GM21390 (cell line): ENCODE measurements at regions not wholly inside any gene's neighbourhood (a gene's known extent, or its start where the extent isn't known, plus 50 kb on each side); places are given as distances from the start of the nearest gene placed in this dataset.
"Not testable (repeated sequence)": the region's sequence is repeated elsewhere in the genome, so short reads cannot be mapped to it uniquely, and the experiment has no call there.

Experiments
- ATAC-seq: cut with Tn5 transposase; IDR thresholded peaks from one replicate; pipeline ENCODE4 v1.9.1; 2021; ENCODE audit not compliant: unreplicated experiment

DNA sequence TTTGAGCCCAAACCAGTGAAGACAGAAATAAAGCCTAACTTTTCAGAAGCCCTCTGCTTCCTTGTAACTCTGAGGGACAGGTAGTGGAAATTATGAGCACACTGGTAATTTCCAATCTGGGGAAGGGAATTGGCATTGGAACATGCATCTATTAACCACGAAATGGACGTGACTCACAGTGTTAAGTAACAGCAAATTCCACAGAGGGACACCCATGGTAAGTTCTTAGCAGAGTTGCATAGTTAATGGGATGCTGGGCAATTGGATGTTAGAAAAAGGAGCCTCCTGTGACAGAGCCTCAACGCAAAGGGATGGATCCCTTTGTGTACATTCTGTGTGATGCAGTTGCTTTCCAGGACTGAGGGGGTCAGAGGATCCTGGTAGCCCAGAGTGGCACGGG, 168.6 kb downstream of the SEMA6D start:
- ATAC-seq: no peak

DNA sequence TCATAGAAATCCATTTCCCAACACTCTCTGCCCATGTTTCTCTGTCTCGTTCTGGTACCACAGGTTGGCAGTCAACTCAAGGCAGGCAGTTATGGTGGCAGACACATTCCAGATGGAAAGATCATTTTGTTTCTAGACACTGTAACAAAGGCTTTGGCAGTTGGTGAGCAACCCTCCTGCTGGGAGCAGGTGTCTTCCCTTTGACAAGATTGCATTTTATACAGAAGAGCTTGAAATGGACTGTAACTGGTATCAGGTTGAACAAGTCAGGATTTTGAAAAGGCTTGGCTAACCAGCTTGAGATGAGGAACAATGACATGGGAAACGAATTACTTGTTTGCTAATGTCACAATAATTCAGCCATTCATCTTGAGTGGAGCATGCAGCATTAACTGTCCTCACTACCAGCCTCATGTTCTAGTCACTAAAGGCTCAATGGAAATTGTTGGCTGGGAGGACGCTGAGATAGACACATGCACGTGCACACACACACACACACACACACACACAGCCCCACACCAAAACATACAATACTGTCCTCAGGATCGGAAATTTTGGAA, 170.0 kb downstream of the SEMA6D start:
- ATAC-seq: no peak

DNA sequence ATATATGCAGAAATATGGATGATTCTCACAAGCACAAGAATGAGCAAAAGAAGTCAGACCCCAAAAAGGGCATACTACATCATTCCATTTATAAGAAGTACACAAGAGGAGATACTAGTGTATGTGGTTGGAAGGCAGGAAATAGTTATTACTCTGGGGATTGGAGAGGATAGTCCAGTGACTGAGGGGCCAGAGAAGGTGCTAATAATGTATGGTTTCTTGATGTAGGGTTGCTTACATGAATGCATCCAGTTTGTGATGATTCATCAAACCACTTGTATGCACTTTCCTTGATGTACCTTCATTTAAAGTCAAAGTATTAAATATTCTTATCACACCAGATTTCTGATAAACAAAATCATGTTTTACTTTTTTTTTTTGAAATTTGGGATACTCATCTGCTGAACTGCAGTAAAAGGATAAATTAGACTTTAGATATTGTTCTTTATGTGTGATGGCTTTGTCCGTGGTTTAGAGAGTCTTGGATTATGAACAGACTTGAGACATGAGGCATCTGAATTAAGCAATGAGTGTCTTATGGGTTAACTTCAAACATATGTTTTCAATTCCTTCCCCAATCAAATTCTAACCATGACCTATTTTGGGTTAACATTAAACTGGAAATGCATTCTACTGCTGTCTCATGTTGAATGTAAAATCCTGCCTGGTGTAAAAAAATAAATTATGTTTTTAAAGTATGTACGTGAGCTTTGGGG, 171.2 kb downstream of the SEMA6D start:
- no peak for ATAC-seq

DNA sequence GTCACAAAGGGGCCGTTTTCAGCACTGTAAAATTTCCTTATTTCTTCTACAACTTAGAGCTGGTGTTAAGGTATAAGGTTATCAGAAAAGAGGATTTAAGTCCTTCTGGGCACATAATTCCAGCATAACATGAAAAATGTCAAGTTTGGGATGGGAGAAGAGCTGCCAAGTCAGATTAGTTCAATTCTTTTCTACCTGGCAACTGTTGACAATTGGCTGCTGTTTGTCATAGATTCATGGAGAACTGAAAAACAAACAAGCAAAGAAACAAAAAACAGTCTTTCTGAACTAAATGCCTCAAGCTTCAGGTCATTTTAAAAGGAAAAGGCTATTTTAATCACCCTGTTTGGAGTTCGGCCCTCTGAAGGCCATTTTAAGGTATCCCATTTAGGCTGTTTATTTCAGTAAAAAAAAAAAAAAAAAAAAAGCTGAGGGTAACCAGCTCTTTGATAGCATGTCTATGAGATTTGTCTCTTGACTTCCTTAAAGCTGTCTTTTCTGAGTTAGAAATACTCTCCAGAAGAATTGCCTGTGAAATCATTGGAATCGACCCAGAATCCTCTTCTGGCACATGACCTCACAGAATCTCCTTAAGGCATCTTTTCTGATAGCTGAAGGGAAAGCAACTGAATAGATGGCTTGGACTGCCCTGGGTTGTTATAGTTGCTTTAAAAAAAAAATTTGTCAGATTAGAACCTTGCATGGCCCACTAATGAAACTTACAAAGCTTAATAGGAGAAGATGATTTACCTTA, 173.3 kb downstream of the SEMA6D start:
- no peak for ATAC-seq

DNA sequence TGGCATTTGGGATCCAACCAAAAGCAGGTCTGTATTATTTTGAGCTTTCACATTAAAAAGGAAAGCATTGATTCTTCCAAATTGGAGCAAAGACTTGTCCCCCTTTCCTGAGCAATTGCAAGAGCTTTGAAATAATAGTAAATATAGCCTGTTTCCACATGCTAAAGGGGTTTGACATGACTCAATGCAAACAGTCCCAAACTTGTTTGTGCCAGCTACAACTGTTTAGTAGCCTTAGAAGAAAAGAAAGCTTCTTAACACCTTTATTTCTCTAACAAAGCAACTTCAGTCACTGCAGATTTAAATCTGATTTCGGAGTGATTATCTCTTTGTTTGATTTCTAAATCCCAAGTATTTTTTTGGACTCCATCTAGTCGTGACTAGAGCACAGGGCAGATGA, 180.2 kb downstream of the SEMA6D start:
- no peak for ATAC-seq

DNA sequence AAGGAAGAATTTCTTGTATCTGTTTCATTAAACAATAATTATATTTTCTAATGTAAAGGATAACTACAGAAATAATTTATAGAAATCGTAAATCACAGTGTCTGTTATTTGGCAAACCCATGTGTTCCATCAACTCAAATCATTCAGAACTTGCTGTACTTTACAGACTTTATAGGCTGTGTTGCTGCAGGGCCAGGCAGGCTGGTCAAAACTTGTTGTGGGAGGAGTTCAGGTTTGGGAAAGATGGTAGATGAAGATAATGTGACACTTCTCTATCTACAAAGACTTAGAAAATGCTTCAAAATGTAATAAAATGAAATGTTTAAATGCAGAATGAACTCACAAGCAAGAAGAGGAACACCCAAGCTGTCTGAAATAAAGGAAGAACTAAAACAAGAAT, 183.4 kb downstream of the SEMA6D start:
- ATAC-seq: no peak

GRCh38 chr15:47903368-47903767, 186.1 kb downstream of the SEMA6D start:
- no peak for ATAC-seq

DNA sequence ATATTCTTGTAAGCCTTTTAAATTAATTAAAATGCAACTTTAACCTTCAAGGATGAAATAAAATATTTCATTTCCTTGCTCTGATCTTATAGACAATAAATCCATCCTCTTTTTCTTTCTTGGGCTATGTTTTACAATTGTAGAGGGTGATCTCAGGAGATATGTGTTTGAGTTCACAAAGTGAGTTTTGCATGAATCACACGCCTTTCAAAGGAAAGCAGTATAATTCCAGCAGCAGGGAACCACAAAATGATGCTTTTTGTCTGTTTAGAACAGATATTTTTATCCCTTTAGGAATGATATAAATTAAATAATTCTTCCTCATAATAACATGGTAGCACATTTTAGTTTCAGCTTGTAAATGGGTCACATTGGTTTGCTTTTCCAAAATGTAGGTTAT, 191.2 kb downstream of the SEMA6D start:
- ATAC-seq: no peak

DNA sequence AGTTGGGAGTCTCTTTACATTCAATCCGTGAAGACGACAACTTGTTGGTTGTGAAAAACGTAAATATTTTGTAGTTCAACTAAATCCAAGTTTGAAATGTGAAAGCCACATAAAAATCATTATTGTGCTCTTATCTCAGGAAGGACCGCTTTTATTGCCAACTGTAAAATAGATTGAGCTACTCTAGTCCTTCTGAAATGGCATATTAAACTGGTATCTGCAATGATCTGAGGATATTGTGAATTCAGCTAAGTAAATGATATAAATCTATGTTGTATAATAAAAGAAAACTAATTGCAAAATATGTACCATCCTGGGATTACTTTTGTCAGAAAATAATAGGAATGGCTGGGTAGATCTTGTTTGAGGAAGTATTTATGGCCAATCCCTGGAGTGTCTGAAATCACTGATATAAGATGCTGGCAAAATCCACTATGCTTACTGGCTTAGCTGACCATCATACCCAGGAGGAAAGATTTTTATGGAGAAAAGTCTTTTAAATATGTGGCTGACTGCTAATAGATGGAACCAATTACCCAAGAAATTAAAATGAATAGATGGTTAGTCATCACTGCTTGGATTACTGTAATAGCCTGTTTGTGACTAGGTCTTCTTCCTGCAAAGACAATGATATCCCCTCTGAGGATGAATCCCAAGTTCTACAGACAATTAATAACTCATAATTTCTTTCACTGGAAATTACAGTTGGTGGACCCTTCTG, 191.8 kb downstream of the SEMA6D start:
- ATAC-seq: no peak

DNA sequence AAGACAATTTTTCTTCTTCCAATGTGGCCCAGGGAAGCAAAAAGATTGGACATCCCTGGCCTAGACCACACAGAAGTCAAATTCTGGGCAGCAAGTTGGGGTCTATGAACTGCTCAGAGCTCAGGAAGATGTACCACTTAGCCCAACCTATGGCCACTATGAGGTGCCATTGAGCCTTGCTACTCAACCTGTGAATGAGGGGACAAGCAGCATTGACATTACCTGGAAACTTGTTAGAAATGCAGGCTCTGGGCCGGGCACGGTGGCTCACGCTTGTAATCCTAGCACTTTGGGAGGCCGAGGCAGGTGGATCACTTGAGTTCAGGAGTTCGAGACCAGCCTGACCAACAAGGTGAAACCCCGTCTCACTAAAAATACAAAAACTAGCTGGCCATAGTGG, 195.6 kb downstream of the SEMA6D start:
- not testable (repeated sequence) for ATAC-seq

- no peak for ATAC-seq
Measured at GRCh38 chr15:47917881-47918280, 200.6 kb downstream of the SEMA6D start.

- ATAC-seq: no peak
Measured at GRCh38 chr15:47918877-47919276, 201.6 kb downstream of the SEMA6D start.

- no peak for ATAC-seq
Measured at GRCh38 chr15:47924381-47924780, 196.4 kb upstream of the SLC24A5 start.

- ATAC-seq: no peak
Measured at GRCh38 chr15:47929138-47929803, 191.5 kb upstream of the SLC24A5 start.

- ATAC-seq: no peak
Measured at GRCh38 chr15:47932261-47932660, 188.5 kb upstream of the SLC24A5 start.

- no peak for ATAC-seq
Measured at GRCh38 chr15:47932951-47933641, 187.7 kb upstream of the SLC24A5 start.

DNA sequence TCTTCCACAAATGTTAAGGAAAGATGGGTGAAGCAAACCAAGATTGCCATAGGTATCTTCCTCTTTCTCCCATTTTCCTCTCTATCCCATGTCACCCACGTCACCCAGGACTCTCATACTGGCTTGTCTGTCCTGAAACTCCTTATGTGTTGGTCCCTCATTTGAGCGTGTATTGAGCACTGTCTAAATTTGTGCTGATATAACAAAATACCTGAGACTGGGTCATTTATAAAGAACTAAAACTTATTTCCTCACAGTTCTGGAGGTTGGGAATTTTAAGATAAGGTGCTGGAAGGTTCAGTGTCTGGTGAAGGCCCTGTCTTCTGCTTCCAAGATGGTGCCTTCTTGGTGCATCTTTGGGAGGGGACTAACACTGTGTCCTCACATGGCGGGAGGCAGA, 186.9 kb upstream of the SLC24A5 start:
- ATAC-seq: no peak

GRCh38 chr15:47934342-47934741, 186.4 kb upstream of the SLC24A5 start:
- no peak for ATAC-seq

- no peak for ATAC-seq
Measured at GRCh38 chr15:47937834-47938233, 183.0 kb upstream of the SLC24A5 start.

GRCh38 chr15:47944637-47945288, 176.0 kb upstream of the SLC24A5 start:
- ATAC-seq: no peak
